Panc1 (cell line): ENCODE measurements at regions not wholly inside any gene's neighbourhood (a gene's known extent, or its start where the extent isn't known, plus 50 kb on each side); places are given as distances from the start of the nearest gene placed in this dataset.

ENCODE experiments used
- REST ChIP-seq, 2 experiments: IDR thresholded peaks; 2 replicates each; pipeline ENCODE4 v1.6.1; 2011 to 2012; ENCODE audit warnings: low read depth in 2 of 2, control low read depth in 1 of 2, low read length in 1 of 2, mild to moderate bottlenecking in 1 of 2, moderate library complexity in 1 of 2; ENCODE audit not compliant: insufficient read depth in 1 of 2
- TF ChIP-seq, protein P1 (sequence below): fragments of 450-650 bp; IDR thresholded peaks from 2 replicates; pipeline ENCODE4 v1.5.1; 2017; ENCODE audit warnings: mild to moderate bottlenecking

GRCh38 chr3:152676810-152677379 is 158.0 kb upstream of the P2RY1 start:
- TF ChIP-seq, protein P1, sequence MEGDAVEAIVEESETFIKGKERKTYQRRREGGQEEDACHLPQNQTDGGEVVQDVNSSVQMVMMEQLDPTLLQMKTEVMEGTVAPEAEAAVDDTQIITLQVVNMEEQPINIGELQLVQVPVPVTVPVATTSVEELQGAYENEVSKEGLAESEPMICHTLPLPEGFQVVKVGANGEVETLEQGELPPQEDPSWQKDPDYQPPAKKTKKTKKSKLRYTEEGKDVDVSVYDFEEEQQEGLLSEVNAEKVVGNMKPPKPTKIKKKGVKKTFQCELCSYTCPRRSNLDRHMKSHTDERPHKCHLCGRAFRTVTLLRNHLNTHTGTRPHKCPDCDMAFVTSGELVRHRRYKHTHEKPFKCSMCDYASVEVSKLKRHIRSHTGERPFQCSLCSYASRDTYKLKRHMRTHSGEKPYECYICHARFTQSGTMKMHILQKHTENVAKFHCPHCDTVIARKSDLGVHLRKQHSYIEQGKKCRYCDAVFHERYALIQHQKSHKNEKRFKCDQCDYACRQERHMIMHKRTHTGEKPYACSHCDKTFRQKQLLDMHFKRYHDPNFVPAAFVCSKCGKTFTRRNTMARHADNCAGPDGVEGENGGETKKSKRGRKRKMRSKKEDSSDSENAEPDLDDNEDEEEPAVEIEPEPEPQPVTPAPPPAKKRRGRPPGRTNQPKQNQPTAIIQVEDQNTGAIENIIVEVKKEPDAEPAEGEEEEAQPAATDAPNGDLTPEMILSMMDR, result no peak
- no peak for TF ChIP-seq REST (IDR thresholded peaks at IDR 0.05; ENCODE audit: insufficient read depth in 1 of 2, low read depth in 2 of 2, low read length in 1 of 2)
